ENCODE measurements at regions not wholly inside any gene's neighbourhood (a gene's known extent, or its start where the extent isn't known, plus 50 kb on each side); places are given as distances from the start of the nearest gene placed in this dataset.
A peak's percentile ranks its signal among the peaks of the same experiment; 100 is the strongest.

DNA sequence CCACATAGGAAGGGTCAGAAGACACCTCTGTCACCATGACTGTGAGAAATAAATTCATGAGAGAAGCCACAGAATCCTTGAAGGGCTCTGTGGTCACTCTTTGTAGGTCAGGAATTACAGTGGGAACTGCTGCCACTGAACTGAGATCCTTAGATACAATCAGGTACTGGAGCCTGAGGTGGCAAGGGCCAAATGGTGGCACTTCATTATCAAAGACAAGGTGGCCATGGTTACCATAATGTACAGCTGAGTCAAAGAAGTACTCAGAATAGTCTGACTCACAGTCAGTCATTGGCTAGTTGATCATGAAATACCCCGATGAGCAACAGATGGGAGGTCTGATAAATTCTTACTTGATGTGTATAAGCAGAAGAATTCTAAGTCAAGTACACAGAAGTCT is 131.9 kb downstream of the RTL3 start:
- DNase-seq: peak; percentile 7
- Mint-ChIP-seq H3K36me3 (ENCODE audit: insufficient read depth) (no peaks in the 10 kb centered on the region), H3K4me3 (no peak overlapping the region), H3K4me1 (ENCODE audit: low read depth) (peaks cover 19% of the 10 kb centered on the region), H3K27me3 (ENCODE audit: low read depth) (no peaks in the 10 kb centered on the region), H3K9me3 (no peaks in the 10 kb centered on the region)
- peak; percentile 81 to 86 for ATAC-seq

DNA sequence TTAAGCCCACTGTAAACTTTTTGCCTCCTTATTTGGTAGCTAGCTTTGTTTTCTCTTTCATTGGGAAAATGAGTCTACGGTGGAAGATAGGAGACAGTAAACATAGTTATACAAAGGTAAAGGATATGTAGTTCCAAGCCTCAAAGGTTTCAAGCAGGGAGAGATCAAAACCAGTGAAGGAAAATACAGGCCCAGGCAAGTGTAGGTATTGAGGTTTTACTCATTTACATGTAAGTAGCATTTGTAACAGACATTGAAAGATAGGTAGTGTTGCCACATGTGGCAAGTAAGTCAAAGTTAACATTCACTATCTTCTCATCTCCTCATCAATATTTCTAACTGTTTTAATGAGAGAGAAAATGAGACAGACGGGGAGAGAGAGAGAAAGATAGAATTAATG is 136.5 kb downstream of the RTL3 start:
- no peaks in the 10 kb centered on the region for H3K9me3 Mint-ChIP-seq
- no peaks in the 10 kb centered on the region for H3K36me3 Mint-ChIP-seq (ENCODE audit: insufficient read depth)
- ATAC-seq: no peak
- H3K27me3 Mint-ChIP-seq (ENCODE audit: low read depth): no peaks in the 10 kb centered on the region
- no peak for DNase-seq
- H3K4me1 Mint-ChIP-seq (ENCODE audit: low read depth): peaks cover 25% of the 10 kb centered on the region
- H3K4me3 Mint-ChIP-seq: no peak overlapping the region

DNA sequence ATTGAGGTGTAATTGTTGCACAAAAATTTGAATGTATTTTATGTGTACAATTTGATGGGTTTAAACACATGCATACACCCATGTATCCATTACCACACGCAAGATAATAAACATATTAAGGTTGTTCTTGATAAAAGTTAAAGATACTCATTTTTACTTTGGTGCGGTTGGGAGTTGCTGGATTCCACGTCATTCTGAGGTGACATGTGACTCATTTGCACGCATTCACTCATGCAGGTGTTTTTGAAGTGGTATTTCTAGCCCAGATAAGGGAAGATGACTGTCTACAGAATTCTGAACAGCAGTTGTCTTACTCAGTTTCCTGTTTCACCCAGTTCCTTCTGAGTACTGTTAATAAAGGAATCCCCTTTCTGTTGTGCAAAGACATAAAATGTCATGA is 142.0 kb downstream of the RTL3 start:
- Mint-ChIP-seq H3K9me3 (no peaks in the 10 kb centered on the region), H3K27me3 (ENCODE audit: low read depth) (no peaks in the 10 kb centered on the region), H3K4me1 (ENCODE audit: low read depth) (peaks cover 44% of the 10 kb centered on the region), H3K36me3 (ENCODE audit: insufficient read depth) (no peaks in the 10 kb centered on the region), H3K4me3 (peak overlapping the region; percentile 16)
- peak; percentile 84 to 86 for ATAC-seq
- peak; percentile 41 for DNase-seq

DNA sequence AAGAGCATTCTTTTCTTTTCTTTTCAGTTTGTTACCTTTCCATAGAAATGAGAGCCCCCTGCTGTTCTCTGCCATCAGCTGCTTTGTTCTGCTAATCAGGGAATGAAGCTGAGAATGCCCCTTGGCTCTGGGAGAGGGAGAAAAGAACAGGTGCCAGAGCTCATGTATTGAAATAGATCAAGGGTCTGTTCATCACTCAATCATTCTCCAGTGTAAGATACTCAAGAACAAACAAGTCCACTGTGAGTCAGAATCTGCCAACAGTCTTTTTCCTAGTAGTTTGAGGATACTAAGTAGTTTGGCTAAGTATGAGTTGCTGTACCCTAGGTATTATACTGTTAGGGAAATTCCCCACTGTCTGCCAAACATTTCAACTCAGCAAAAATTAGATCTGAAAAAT is 144.3 kb downstream of the RTL3 start:
- Mint-ChIP-seq H3K27me3 (ENCODE audit: low read depth) (no peaks in the 10 kb centered on the region), H3K9me3 (peaks cover 9% of the 10 kb centered on the region), H3K4me1 (ENCODE audit: low read depth) (peaks cover 44% of the 10 kb centered on the region), H3K4me3 (no peak overlapping the region), H3K36me3 (ENCODE audit: insufficient read depth) (no peaks in the 10 kb centered on the region)
- DNase-seq (no peak), ATAC-seq (peak; percentile 86 to 87)

DNA sequence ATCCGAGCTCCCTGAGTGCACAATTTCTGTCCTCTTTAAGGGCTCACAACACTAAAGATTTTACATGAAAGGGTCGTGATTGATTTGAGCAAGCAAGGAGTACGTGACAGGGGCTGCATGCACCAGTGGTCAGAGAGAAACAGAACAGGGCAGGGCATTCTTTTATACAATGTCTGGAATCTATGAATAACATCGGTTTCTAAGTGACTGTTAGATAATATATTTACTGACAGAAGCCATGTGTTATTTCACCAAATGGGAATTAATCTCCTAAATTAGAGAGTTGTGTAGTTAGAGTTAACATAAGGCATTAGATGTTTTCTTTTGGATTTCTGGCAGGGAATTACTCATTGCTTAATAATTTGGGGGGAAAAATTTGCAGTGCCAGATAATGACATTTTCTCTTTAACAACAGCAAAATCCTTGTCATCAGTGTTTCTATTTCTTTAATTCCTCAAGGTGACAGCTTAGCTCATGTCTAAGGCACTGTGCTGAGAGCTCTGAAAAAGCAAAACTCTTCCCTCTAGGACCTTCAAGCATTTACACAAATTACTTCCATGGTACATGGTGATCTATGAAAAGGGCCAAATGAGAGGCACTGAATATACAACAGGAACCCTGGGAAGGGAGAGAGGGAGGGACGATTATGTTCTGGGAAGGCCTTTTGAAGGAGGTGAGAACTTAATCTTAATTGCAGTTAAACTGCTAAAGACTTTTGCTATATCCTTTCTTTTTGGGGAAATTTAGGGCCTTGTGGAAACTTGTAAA is 145.0 kb downstream of the RTL3 start:
- ATAC-seq: no peak
- H3K36me3 Mint-ChIP-seq (ENCODE audit: insufficient read depth): no peaks in the 10 kb centered on the region
- H3K4me3 Mint-ChIP-seq: no peak overlapping the region
- no peak for DNase-seq
- H3K4me1 Mint-ChIP-seq (ENCODE audit: low read depth): peaks cover 44% of the 10 kb centered on the region
- peaks cover 13% of the 10 kb centered on the region for H3K9me3 Mint-ChIP-seq
- no peaks in the 10 kb centered on the region for H3K27me3 Mint-ChIP-seq (ENCODE audit: low read depth)

DNA sequence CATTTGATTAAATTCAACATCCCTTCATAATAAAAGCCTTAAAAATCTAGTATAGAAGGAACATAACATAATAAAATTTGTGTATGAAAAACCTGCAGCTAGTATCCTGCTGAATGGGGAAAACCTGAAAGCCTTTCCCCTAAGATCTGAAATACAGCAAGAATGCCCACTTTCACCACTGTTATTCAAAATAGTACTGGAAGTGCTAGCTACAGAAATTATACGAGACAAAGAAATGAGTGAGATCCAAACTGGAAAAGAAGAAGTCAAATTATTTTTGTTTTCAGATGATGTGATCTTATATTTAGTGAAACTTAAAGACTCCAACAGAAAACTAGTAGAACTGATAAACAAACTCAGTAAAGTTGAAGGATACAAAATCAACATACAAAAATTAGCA is 152.9 kb downstream of the RTL3 start:
- H3K9me3 Mint-ChIP-seq: peaks cover 20% of the 10 kb centered on the region
- DNase-seq: no peak
- no peaks in the 10 kb centered on the region for H3K4me1 Mint-ChIP-seq (ENCODE audit: low read depth)
- H3K4me3 Mint-ChIP-seq: no peak overlapping the region
- no peak for ATAC-seq
- peaks cover 2% of the 10 kb centered on the region for H3K36me3 Mint-ChIP-seq (ENCODE audit: insufficient read depth)
- no peaks in the 10 kb centered on the region for H3K27me3 Mint-ChIP-seq (ENCODE audit: low read depth)

DNA sequence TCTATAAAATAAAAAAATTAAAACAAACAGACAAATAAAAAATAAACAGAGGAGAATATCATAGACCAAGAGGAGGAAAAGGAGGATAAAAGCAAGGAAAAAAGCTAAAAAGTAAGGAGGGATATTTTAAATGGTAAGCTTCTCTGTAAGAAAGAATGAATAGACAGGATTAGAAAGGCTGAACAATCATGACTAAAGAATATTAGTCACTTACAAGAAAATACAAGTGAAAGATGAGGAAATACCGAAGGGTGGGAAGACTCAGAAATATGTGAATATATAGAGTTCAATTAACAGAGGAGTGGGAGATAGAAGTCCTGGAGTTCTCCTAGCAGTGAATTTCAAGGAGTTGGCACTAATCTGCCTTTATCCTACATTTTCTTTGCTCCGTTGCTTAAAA is 162.6 kb downstream of the RTL3 start:
- H3K9me3 Mint-ChIP-seq: no peaks in the 10 kb centered on the region
- no peaks in the 10 kb centered on the region for H3K36me3 Mint-ChIP-seq (ENCODE audit: insufficient read depth)
- no peaks in the 10 kb centered on the region for H3K27me3 Mint-ChIP-seq (ENCODE audit: low read depth)
- DNase-seq (no peak), ATAC-seq (no peak)
- H3K4me1 Mint-ChIP-seq (ENCODE audit: low read depth): no peaks in the 10 kb centered on the region
- no peak overlapping the region for H3K4me3 Mint-ChIP-seq

DNA sequence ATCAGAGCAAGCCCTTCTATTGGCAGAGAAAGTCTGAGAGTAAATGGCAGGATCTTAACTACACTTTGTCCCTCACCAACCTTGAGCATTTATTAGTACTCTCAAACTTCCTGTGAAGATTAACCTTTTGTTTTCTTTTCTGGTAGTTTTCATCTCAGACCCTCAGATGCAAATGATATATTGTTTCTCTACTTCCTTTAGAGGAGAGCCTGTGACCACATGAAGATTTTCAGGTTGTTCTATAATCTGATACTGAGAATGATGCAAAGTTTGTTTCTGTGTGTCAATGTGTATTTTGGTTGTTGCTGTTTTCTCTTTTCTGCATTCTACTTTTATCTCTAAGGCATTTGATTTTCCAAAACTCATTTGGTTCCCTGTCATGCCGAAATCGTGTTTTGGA is 165.8 kb upstream of the CYSLTR1 start:
- Mint-ChIP-seq H3K4me3 (no peak overlapping the region), H3K9me3 (no peaks in the 10 kb centered on the region), H3K36me3 (ENCODE audit: insufficient read depth) (no peaks in the 10 kb centered on the region), H3K27me3 (ENCODE audit: low read depth) (no peaks in the 10 kb centered on the region), H3K4me1 (ENCODE audit: low read depth) (no peaks in the 10 kb centered on the region)
- DNase-seq (no peak), ATAC-seq (no peak)

DNA sequence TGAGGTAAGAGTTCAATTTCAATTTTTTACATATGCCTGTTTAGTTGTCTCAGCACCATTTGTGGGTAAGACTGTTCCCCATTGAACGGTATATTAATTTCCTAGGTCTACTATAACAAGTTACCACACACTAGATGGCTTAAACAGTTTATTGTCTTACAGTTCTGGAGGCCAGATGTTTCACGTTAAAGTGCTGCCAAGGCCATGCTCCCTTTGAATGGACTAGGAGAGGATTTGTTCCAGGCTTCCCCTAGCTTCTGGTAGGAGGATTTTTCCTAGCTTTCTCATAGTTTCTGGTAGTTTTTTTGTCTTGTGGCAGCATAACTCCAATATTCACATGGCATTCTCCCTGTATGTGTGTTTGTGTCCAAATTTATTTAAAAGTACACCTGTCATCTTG is 149.3 kb upstream of the CYSLTR1 start:
- Mint-ChIP-seq H3K4me3 (no peak overlapping the region), H3K36me3 (ENCODE audit: insufficient read depth) (no peaks in the 10 kb centered on the region), H3K4me1 (ENCODE audit: low read depth) (no peaks in the 10 kb centered on the region), H3K9me3 (no peaks in the 10 kb centered on the region), H3K27me3 (ENCODE audit: low read depth) (no peaks in the 10 kb centered on the region)
- ATAC-seq: no peak
- no peak for DNase-seq

DNA sequence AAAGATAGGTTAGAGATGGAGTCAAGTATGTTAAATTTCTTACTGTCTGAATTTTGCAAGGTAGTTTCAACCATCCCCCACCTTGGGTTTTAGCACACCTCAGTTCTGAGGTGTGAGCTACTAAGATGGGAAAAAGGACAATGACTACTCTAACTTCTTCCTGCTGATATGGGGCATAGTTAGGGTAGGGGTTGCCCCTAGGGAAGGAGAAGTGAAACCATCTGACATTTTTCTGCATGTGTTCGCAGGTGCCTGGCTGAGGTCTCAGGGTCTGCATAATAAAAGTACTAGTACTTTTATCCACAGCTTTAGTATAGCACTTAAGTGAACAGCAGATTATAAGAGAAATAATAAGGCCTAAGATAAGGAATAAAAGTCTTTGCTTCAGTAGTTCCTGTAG is 129.5 kb upstream of the CYSLTR1 start:
- no peaks in the 10 kb centered on the region for H3K27me3 Mint-ChIP-seq (ENCODE audit: low read depth)
- H3K36me3 Mint-ChIP-seq (ENCODE audit: insufficient read depth): peaks cover 2% of the 10 kb centered on the region
- H3K9me3 Mint-ChIP-seq: peaks cover under 1% of the 10 kb centered on the region
- no peaks in the 10 kb centered on the region for H3K4me1 Mint-ChIP-seq (ENCODE audit: low read depth)
- DNase-seq (no peak), ATAC-seq (no peak)
- no peak overlapping the region for H3K4me3 Mint-ChIP-seq

DNA sequence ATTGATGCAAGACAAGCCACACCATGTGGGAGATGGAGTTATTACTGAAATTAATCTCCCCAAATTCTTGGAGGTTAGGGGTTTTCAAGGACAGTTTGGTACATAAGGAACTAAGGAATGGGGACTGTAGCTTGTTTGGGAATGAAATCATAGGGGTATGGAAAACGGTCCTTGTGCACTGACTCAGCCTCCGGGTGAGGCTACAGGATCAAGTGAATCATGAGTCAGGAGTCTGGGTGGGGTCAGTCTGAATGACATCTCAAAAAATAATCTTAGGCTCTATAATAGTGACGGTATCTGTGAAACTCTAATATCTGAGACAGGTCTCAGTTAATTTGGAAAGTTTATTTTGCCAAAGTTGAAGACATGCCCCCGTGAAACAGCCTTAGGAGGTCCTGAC is 128.5 kb upstream of the CYSLTR1 start:
- Mint-ChIP-seq H3K4me3 (no peak overlapping the region), H3K36me3 (ENCODE audit: insufficient read depth) (peaks cover 2% of the 10 kb centered on the region), H3K4me1 (ENCODE audit: low read depth) (no peaks in the 10 kb centered on the region), H3K9me3 (peaks cover 4% of the 10 kb centered on the region), H3K27me3 (ENCODE audit: low read depth) (no peaks in the 10 kb centered on the region)
- no peak for DNase-seq
- no peak for ATAC-seq

DNA sequence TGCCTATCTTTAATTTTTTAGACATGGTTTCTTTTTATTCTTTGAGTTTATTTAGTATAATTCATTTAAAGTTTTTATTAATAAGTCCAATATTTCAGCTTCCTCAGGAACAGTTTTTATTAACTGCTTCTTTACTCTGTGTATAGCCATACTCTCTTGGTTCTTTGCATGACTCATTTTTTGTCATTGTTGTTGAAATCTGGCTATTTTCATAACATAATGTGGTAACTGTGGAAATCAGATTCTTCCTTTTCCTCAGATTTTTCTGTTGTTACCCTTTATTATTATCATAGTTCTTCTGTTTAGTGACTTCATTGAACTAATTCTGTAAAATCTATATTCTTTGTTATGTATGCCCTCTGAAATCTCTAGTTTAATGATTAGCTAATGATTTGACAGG is 124.9 kb upstream of the CYSLTR1 start:
- Mint-ChIP-seq H3K9me3 (peaks cover 7% of the 10 kb centered on the region), H3K27me3 (ENCODE audit: low read depth) (no peaks in the 10 kb centered on the region), H3K4me1 (ENCODE audit: low read depth) (no peaks in the 10 kb centered on the region), H3K4me3 (no peak overlapping the region), H3K36me3 (ENCODE audit: insufficient read depth) (peaks cover 2% of the 10 kb centered on the region)
- ATAC-seq (no peak), DNase-seq (no peak)

DNA sequence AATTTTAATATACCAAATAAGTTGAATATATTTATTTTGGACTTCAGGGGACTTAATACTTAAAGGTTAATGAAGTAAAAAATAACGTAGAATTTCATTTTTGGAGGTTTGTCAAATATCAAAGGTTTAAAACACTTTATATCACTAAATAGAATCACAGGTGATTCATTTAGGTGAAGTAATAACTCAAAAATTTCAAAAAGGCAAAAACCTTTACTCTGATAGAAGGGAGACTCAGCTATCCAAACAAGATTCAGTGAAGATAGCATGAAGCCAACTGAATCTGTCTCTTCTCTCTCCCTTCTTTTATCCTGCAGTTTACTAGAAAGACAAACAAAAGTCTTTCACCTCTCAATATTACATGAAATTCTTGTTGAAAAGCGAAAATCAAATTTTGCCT is 110.2 kb upstream of the CYSLTR1 start:
- Mint-ChIP-seq H3K9me3 (peaks cover 4% of the 10 kb centered on the region), H3K27me3 (ENCODE audit: low read depth) (no peaks in the 10 kb centered on the region), H3K4me3 (no peak overlapping the region), H3K36me3 (ENCODE audit: insufficient read depth) (no peaks in the 10 kb centered on the region), H3K4me1 (ENCODE audit: low read depth) (no peaks in the 10 kb centered on the region)
- ATAC-seq (no peak), DNase-seq (no peak)

DNA sequence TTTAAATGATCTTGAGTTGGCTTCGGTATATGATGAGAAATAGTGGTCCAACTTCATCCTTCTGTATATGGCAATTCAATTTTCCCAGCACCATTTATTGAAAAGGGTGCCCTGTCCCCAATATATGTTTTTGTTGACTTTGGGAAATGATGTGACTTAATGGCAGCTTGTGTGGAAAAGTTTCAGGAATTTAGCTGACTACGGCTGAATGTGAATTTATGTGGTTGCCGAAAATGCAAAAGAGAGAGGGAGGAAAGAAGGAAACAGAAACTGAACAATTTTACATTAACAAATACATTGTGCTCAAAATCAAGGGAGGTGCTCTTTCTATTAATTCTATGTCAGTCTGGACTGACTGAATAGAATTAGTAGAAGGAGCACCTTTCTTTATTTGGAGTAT is 101.8 kb upstream of the CYSLTR1 start:
- ATAC-seq: no peak
- H3K36me3 Mint-ChIP-seq (ENCODE audit: insufficient read depth): no peaks in the 10 kb centered on the region

DNA sequence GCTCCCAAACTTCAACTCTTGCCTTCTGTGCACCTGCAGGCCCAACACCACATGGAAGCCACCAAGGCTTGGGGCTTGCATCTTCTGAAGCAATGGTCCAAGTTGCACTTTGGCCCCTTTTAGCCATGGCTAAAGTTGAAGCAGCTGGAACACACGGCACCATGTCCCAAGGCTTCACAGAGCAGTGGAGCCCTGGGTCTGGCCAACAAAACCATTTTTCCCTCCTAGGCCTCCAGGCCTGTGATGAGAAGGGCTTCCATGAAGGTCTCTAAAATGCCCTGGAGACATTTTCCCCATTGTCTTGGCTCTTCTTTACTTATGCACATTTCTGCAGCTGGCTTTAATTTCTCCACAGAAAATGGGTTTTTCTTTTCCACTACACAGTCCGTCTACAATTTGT is 61.3 kb upstream of the CYSLTR1 start:
- ATAC-seq (no peak), DNase-seq (no peak)
- Mint-ChIP-seq H3K4me1 (ENCODE audit: low read depth) (peaks cover 1% of the 10 kb centered on the region), H3K4me3 (no peak overlapping the region), H3K27me3 (ENCODE audit: low read depth) (no peaks in the 10 kb centered on the region), H3K36me3 (ENCODE audit: insufficient read depth) (peaks cover 4% of the 10 kb centered on the region), H3K9me3 (peaks cover 19% of the 10 kb centered on the region)

More for the DNA sequence above, 101.8 kb upstream of the CYSLTR1 start:
- Mint-ChIP-seq H3K27me3 (ENCODE audit: low read depth) (no peaks in the 10 kb centered on the region), H3K4me1 (ENCODE audit: low read depth) (no peaks in the 10 kb centered on the region), H3K4me3 (no peak overlapping the region), H3K9me3 (no peaks in the 10 kb centered on the region)
- no peak for DNase-seq
